ENCODE measurements at regions not wholly inside any gene's neighbourhood (a gene's known extent, or its start where the extent isn't known, plus 50 kb on each side); places are given as distances from the start of the nearest gene placed in this dataset.
"Not testable (repeated sequence)": the region's sequence is repeated elsewhere in the genome, so short reads cannot be mapped to it uniquely, and the experiment has no call there.

DNA sequence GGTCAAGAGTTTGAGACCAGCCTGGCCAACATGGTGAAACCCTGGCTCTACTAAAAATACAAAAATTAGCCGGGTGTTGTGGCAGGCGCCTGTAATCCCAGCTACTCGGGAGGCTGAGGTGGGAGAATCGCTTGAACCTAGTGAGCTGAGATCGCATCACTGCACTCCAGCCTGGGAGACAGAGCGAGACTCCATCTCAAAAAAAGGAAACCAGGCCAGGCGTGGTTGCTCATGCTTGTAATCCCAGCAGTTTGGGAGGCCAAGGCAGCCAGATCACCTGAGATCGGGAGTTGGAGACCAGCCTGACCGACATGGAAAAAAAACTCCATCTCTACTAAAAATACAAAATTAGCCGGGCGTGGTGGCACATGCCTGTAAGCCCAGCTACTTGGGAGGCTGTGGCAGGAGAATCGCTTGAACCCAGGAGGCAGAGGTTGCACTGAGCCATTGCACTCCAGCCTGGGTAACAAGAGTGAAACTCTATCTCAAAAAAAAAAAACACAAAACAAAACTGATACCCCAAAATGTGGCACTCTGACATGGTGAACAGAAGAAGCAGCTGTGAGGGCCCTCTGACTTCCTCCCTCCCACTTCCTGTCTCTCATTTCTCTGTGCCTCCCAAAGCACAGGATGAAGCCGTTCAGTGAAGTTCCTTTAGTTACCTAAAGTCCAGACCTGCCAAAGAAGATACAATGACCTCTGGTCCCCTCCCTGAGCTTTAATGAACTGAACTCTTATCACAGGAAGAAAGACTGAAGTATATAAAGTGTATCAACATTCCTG, 93.2 kb upstream of the GRIN2A start:
- not testable (repeated sequence) for DNase-seq (ENCODE audit: low spot score)

DNA sequence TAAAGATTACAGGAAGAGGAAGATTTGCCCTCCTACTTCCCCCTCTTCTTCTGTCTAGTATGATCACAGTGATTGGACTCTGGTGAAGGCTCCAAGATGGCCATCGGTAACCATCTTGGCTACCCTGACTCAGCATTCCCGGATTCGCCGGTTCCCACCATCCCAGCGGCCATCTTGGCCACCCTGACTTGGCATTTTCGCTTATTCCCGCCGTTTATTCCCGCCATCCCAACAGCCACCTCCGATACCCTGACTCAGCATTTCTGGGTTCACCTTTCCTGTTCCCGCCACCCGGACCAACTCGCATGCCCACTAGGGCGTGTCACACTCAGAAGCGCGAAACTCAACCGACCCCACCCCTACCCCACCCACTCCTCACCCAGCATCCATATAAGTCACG, 95.4 kb upstream of the GRIN2A start:
- no peak for DNase-seq (ENCODE audit: low spot score)

DNA sequence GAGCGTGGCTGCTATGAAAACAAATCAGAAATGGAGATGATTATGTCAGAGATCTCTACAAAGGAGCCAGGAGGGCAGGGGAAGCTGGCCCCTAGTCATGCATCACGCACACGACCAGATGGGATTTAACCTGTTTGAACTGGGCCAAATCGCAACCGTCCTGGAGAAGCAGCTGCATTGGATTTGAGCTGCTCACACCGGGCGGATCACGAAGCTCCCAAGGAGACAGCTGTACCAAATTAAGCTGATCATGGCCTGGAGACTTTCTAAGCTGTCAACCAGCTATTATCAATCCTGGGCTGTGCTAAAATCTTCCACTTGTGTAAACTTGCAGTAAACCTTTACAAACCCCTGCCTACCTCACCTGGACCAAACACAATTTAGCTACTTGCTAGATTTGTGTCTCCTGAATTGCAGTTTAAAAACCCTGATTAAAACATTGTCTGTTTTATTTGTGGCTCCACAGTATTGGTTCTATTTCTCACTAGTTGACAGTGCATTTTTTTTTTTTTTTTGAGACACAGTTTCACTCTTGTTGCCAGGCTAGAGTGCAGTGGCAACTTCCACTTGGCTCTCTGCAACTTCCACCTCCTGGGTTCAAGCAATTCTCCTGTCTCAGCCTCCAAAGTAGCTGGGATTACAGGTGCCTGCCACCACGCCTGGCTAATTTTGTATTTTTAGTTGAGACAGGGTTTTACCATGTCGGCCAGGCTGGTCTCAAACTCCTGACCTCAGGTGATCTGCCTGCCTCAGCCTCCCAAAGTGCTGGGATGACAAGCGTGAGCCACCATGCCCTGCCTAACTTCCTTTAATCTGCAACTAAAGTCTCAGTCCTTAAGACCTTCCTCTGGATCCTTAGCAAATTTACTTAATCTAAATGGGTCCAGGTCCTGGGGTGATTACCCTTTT, 98.3 kb upstream of the GRIN2A start:
- no peak for DNase-seq (ENCODE audit: low spot score)

DNA sequence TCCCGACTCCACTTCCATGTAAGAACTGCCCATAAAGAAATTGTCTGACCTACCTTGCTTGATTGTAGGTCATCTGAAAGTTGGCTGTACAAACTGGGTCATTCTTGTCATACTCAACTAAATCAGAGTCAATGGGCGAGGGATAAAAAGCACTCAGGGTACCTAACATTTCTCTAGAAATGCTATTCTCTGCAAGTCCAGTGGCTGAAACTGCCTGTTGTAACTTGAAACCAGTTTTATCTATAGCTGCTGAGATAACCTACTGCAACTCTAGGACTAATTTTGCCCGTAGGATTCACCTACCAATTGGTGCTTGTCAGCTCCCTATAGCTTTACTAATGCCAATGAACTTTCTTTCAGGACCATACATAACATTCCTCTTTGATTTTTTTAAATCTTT, 100.1 kb upstream of the GRIN2A start:
- no peak for DNase-seq (ENCODE audit: low spot score)

DNA sequence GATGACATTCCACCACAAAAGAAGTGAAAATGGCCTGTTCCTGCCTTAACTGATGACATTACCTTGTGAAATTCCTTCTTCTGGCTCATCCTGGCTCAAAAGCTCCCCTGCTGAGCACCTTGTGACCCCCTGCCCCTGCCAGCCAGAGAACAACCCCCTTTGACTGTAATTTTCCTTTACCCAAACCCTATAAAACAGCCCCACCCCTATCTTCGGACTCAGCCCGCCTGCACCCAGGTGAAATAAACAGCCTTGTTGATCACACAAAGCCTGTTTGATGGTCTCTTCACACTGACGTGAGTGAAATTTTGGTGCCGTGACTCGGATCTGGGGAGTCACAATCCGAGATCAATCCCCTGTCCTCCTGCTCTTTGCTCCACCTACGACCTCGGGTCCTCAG, 101.0 kb upstream of the GRIN2A start:
- DNase-seq (ENCODE audit: low spot score), result not testable (repeated sequence)

DNA sequence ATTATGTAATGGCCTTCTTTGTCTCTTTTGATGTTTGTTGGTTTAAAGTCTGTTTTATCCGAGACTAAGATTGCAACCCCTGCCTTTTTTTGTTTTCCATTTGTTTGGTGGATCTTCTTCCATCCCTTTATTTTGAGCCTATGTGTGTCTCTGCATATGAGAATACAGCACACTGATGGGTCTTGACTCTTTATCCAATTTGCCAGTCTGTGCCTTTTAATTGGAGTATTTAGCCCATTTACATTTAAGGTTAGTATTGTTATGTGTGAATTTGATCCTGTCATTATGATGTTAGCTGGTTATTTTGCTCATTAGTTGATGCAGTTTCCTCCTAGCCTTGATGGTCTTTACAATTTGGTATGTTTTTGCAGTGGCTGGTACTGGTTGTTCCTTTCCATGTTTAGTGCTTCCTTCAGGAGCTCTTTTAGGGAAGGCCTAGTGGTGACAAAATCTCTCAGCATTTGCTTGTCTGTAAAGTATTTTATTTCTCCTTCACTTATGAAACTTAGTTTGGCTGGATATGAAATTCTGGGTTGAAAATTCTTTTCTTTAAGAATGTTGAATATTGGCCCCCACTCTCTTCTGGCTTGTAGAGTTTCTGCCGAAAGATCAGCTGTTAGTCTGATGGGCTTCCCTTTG, 95.3 kb upstream of the ATF7IP2 start:
- not testable (repeated sequence) for DNase-seq (ENCODE audit: low spot score)

DNA sequence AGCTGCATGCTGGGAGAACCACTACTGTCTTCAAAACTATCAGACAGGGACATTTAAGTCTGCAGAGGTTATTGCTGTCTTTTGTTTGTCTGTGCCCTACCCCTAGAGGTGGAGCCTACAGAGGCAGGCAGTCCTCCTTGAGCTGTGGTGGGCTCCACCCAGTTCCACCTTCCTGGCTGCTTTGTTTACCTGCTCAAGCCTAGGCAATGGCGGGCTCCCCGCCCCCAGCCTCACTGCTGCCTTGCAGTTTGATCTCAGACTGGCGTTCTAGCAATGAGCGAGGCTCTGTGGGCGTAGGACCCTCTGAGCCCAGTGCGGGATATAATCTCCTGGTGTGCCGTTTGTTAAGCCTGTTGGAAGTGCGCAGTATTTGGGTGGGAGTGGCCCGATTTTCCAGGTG, 93.7 kb upstream of the ATF7IP2 start:
- DNase-seq (ENCODE audit: low spot score), result not testable (repeated sequence)

DNA sequence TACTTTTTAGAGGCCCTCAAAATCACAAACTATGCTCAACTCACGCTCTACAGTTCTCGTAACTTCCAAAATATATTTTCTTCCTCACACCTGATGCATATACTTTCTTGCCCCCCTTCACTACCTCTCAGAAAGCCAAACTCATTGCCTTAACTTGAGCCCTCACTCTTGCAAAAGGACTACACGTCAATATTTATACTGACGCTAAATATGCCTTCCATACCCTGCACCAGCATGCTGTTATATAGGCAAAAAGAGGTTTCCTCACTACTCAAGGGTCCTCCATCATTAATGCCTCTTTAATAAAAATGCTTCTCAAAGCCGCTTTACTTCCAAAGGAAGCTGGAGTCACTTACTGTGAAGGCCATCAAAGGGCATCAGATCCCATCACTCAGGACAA, 92.9 kb upstream of the ATF7IP2 start:
- not testable (repeated sequence) for DNase-seq (ENCODE audit: low spot score)

DNA sequence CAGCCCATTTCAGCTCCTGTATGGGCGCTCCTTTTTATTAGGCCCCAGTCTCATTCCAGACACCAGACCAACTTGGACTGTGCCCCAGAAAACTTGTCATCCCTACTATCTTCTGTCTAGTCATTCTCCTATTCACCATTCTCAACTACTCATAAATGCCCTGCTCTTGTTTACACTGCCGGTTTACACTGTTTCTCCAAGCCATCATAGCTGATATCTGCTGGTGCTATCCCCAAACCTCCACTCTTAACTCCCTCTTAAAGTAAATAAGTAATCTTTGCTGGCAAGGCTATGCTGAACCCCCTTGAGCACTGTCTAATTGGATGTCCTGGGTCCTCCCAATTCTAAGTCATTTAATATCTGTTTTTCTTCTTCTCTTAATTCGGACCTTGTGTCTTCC, 91.7 kb upstream of the ATF7IP2 start:
- not testable (repeated sequence) for DNase-seq (ENCODE audit: low spot score)

DNA sequence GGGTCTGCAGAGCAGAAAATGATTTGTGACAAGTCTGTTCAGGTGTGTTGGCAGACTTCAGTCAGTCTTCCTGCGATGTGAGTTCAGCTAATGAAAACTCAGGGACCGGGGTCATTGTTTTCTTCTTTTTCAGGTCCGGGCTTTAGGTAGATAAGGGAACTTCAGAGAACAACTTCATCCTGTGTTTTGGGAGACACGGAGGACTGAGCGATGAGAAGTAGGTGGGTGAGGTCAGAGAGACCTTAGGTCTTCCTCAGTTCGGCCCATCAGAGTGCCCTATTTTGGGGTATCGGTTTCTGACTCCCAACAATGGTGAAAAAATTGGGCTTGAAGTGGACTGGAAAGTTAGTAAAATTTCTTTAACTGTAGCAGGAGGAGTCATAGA, 88.9 kb upstream of the ATF7IP2 start:
- DNase-seq (ENCODE audit: low spot score), result no peak

DNA sequence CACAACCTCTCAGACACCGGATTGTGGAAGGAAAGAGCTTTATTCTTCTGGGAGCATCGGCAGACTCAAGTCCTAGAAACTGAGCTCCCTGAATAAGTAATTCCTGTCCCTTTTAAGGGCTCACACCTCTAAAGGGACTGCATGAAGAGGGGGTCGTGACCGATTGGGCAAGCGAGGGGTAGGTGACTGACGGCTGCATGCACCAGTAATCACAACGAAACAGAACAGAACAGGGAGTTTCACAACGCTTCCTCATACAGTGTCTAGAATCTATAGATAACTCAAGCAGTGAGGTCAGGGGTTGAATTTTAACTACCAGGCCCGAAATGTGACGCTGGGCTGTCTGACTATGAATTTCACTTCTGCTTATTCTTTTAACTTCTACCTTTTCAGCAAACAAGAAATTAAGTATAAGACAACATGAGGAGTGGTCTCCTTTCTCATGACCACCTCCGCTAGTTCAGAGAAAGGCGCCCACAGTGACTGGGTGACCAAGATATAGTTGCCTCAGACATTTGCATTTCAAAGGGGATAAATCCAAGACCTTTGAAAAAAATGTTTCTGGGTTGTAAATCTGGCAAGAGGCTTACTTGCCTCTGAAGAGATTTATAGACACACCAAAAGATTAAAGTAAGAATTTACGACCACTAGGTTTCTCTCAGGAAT, 88.4 kb upstream of the ATF7IP2 start:
- DNase-seq (ENCODE audit: low spot score), result no peak

DNA sequence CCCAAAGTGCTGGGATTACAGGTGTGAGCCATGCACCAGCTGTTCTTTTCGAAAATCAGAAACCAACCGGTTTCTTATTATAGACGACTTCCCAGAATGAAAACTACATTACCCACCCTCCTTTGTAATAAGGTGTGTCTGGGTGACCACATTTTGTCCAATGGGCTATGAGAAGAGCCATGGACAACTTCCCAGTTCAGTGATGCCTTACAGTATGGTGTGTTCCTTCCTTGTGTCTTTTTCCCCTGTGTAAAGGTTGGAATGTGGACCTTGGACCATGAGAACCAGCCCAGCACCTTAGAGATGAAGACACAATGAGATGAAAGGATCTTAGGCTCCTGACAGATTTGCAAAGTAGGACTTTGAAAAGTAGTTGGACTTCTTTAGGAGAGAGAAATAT, 85.0 kb upstream of the ATF7IP2 start:
- DNase-seq (ENCODE audit: low spot score), result no peak

DNA sequence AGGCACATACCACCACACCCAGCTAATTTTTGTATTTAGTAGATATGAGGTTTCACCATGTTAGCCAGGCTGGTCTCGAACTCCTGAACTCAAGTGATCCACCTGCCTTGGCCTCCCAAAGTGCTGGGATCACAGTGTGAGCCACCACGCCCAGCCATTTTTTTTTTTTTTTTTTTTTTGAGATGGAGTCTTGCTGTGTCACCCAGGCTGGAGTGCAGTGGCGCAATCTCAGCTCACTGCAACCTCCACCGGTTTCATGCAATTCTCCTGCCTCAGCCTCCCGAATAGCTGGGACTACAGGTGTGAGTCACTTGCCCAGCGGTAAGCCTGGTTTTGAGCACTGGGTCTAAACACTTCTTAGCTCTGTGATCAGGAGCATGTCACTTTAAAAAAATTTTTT, 84.3 kb upstream of the ATF7IP2 start:
- not testable (repeated sequence) for DNase-seq (ENCODE audit: low spot score)

DNA sequence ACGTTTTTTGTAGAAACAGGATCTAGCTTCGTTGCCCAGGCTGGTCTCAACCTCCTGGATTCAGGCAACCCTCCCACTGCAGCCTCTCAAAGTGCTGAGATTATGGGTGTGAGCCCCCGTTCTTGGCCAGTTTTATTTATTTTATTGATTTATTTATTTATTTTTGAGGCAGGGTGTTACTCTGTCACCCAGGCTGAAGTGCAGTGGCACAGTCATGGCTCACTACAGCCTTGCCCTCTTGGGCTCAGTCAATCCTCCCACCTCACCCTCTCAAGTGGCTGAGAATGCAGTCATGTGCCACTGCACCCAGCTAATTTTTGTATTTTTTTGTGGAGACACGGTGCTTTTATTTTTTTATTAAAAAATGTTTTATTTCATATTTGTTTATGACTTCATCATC, 79.9 kb upstream of the ATF7IP2 start:
- DNase-seq (ENCODE audit: low spot score), result no peak

DNA sequence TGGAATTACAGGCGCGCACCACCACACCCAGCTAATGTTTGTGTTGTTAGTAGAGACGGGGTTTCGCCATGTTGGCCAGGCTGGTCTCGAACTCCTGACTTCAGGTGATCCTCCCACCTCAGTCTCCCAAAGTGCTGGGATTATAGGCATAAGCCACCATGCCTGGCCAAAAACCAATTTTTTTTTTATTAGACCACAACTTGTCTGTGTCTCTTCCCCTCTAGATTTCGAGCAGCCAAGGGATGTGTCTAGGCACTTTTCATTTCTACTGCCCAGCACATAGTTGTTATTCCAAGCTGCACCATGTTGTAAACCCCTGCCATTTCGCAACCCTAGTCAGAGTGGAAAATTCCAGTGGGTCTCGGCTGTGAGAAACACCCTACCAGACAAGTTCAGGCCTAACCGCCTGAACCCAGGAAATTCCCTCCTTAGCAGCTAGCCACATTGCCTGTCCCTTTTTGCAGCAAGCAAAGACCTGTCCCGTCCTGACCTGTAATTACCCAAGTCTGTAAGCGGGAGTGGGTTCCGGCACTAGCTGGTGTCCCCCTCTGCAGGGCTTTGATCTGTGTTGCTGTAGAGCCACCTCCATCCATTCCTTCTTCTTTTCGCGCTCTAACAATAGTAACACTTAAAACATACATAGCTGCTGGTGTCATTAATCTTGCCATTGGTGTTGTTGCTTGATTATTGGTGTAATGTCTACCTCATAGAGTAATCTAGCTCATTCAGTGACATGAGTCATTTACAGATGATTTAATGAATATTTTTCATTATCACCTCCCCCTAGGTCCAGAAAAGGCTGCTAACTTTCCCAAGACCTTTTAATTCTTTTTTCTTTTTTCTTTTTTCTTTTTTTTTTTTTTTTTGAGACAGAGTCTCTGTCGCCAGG, 77.3 kb upstream of the ATF7IP2 start:
- DNase-seq (ENCODE audit: low spot score), result no peak

DNA sequence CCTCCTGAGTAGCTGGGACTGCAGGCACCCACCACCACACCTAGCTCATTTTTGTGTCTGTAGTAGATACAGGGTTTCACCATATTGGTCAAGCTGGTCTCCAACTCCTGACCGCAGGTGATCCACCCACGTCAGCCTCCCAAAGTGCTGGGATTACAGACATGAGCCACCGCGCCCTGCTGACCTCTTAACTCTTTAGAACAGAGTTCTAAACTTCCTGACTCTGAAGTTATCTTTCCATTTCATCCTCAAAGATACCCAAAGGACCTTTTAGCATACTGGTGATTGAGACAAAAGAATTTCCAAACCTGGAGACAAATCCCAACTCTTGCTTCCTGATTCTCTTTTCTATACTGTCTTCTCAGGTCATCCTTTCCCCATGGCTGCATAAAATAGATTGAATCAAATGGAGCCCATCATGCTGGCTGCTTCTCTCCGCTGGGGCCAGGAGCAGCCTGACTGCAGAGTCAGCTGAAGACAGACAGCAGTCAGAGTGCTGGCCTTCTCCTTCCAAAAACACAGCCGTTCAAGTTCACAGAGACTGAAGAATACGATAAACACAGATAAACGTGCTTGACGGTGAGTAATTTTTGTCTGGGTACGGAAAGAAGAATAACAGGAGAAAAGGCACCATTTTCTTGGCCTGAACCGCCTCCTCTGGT, 76.5 kb upstream of the ATF7IP2 start:
- DNase-seq (ENCODE audit: low spot score), result no peak

DNA sequence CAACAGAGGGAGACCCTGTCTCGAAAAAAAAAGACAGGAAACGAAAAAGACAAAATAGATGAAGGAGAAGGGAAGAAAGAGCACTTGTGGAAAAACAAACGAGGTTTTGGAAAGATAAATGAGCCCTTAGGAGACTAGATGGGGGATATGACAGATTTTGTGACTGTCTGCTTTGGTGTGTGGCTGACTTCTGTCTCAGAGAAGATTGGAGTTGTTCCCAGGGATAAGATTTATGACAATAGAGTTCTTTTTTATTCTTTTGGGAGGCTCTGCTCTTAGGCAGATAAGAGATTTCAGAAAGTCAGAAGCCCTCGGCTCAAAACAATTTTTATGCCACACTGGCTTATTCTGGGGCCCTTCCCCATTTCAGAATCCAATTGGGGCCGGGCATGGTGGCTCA, 73.9 kb upstream of the ATF7IP2 start:
- DNase-seq (ENCODE audit: low spot score), result no peak

DNA sequence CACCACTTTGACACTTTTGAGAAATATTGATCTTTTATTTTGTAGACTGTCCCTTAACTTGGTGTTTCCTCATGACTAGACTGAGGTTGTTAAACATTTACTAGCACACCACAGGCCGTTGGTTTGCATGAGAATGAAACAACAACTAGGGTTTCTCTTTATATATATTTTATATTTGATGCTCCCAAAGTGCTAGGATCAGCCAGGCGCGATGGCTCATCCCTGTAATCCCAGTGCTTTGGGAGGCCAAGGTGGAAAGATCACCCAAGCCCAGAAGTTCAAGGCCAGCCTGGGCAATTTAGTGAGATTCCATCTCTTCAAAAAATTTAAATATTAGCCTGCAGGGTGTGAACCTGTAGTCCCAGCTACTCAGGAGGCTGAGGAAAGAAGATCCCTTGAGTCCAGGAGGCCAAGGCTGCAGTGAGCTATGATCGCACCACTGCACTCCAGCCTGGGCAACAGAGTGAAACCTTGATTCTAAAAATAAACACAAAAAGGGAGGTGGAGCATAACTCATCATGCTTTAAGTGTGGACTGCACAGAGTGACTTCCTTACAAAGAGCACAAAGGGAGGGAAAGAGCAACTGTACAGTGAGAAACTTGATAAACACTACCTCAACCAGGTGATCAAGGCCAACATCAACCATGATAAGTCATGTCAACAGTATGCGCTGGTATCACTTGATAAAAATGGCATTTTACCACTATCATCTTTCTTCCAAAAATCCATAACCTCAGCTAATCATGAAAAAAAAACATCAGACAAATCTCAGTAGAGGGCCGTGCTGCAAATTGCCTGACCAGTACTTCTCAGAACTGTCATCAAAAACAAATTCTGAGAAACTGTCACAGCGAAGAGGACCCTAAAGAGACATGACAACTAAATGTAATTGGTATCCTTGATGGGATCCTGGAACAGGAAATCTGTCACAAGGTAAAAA, 72.8 kb upstream of the ATF7IP2 start:
- DNase-seq (ENCODE audit: low spot score), result no peak

DNA sequence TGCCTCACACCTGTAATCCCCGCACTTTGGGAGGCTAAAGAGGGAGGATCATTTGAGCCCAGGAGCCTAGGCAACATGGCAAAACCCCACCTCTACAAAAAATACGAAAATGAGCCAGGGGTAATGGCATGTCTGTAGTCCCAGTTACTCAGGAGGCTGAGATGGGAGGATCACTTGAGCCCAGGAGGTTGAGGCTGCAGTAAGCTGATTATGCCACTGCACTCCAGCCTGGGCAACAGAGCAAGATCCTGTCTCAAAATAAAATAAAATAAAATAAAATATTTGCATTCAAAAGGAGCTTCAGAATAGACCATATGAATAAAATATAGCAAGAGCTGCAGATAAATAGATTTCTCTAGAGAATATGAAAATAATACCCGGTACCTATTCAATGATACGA, 71.5 kb upstream of the ATF7IP2 start:
- no peak for DNase-seq (ENCODE audit: low spot score)

DNA sequence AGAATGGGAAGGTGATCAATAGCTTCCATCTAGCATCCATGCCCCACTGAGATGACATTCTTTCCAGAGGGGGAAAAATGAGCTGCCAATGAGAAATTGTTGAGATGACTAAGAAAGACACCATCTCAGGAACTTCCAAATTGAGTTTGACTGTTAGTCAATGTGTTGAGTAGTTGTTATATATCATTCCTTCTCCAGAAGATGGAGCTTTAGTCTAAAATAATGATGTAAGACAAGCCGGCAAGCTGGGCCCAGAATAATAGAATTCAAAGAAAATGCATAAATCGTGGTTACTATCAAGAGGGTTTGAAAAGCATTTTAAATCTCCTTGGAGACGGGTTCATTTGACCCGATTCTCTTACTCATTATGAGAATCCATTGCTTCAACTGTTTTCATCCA, 71.0 kb upstream of the ATF7IP2 start:
- no peak for DNase-seq (ENCODE audit: low spot score)

All from AG20443 (cell line).